ENCODE measurements at regions not wholly inside any gene's neighbourhood (a gene's known extent, or its start where the extent isn't known, plus 50 kb on each side); places are given as distances from the start of the nearest gene placed in this dataset.
A peak's percentile ranks its signal among the peaks of the same experiment; 100 is the strongest.

- DNase-seq (ENCODE audit: low read depth), result no peak
Measured at GRCh38 chr13:34546344-34547250, 395.5 kb upstream of the NBEA start.

- no peak for DNase-seq (ENCODE audit: low read depth)
Measured at GRCh38 chr13:34547929-34548328, 394.1 kb upstream of the NBEA start.

GRCh38 chr13:34553376-34553775 is 388.7 kb upstream of the NBEA start:
- DNase-seq (ENCODE audit: low read depth), result no peak

GRCh38 chr13:34555988-34556387 is 386.1 kb upstream of the NBEA start:
- DNase-seq (ENCODE audit: low read depth), result no peak

GRCh38 chr13:34561033-34561432 is 381.0 kb upstream of the NBEA start:
- DNase-seq (ENCODE audit: low read depth), result no peak

GRCh38 chr13:34567597-34567996 is 374.5 kb upstream of the NBEA start:
- DNase-seq (ENCODE audit: low read depth), result no peak

- no peak for DNase-seq (ENCODE audit: low read depth)
Measured at GRCh38 chr13:34570698-34571353, 371.2 kb upstream of the NBEA start.

- no peak for DNase-seq (ENCODE audit: low read depth)
Measured at GRCh38 chr13:34571716-34572115, 370.4 kb upstream of the NBEA start.

GRCh38 chr13:34577051-34577450 is 365.0 kb upstream of the NBEA start:
- peak; percentile 31 for DNase-seq (ENCODE audit: low read depth)

- DNase-seq (ENCODE audit: low read depth), result no peak
Measured at GRCh38 chr13:34578471-34578870, 363.6 kb upstream of the NBEA start.

GRCh38 chr13:34578917-34579316 is 363.2 kb upstream of the NBEA start:
- no peak for DNase-seq (ENCODE audit: low read depth)

- DNase-seq (ENCODE audit: low read depth), result no peak
Measured at GRCh38 chr13:34583181-34583580, 358.9 kb upstream of the NBEA start.

- DNase-seq (ENCODE audit: low read depth), result no peak
Measured at GRCh38 chr13:34587576-34587975, 354.5 kb upstream of the NBEA start.

GRCh38 chr13:34588362-34588761 is 353.7 kb upstream of the NBEA start:
- no peak for DNase-seq (ENCODE audit: low read depth)

GRCh38 chr13:34589581-34589980 is 352.5 kb upstream of the NBEA start:
- no peak for DNase-seq (ENCODE audit: low read depth)

GRCh38 chr13:34591129-34591528 is 350.9 kb upstream of the NBEA start:
- no peak for DNase-seq (ENCODE audit: low read depth)

GRCh38 chr13:34591900-34592529 is 350.1 kb upstream of the NBEA start:
- no peak for DNase-seq (ENCODE audit: low read depth)

- DNase-seq (ENCODE audit: low read depth), result no peak
Measured at GRCh38 chr13:34593658-34594057, 348.4 kb upstream of the NBEA start.

- no peak for DNase-seq (ENCODE audit: low read depth)
Measured at GRCh38 chr13:34594507-34594906, 347.6 kb upstream of the NBEA start.

- no peak for DNase-seq (ENCODE audit: low read depth)
Measured at GRCh38 chr13:34608331-34608730, 333.7 kb upstream of the NBEA start.

GRCh38 chr13:34611671-34612070 is 330.4 kb upstream of the NBEA start:
- DNase-seq (ENCODE audit: low read depth), result no peak

GRCh38 chr13:34617473-34618083 is 324.5 kb upstream of the NBEA start:
- no peak for DNase-seq (ENCODE audit: low read depth)

Data from Daoy (cell line).